SK-N-SH treated with all-trans-retinoic acid at 6 μM for 48 hours (cell line): ENCODE measurements at regions not wholly inside any gene's neighbourhood (a gene's known extent, or its start where the extent isn't known, plus 50 kb on each side); places are given as distances from the start of the nearest gene placed in this dataset.

Experiments used
- CREB5 ChIP-seq: fragments of 250-450 bp; sonication (Bioruptor Pico); IDR thresholded peaks from 2 replicates; pipeline ENCODE4 v1.5.1; 2020; ENCODE audit warnings: low read depth, mild to moderate bottlenecking, moderate library complexity
- ESRRG ChIP-seq: fragments of 250-450 bp; sonication (Bioruptor Pico); IDR thresholded peaks from 2 replicates; pipeline ENCODE4 v1.6.1; 2021; ENCODE audit warnings: mild to moderate bottlenecking
- ISL1 ChIP-seq: fragments of 250-450 bp; sonication (Bioruptor Pico); IDR thresholded peaks from 2 replicates; pipeline ENCODE4 v2.1.2; 2022; ENCODE audit warnings: mild to moderate bottlenecking, moderate library complexity
- PATZ1 ChIP-seq: fragments of 250-450 bp; sonication (Bioruptor Pico); IDR thresholded peaks from 2 replicates; pipeline ENCODE4 v1.8.0; 2020; ENCODE audit warnings: mild to moderate bottlenecking, moderate library complexity, borderline replicate concordance
- TOX ChIP-seq: fragments of 250-450 bp; sonication (Bioruptor Pico); IDR thresholded peaks from 2 replicates; pipeline ENCODE4 v1.8.0; 2021; ENCODE audit warnings: mild to moderate bottlenecking, moderate library complexity, borderline replicate concordance
- ZFP30 ChIP-seq: fragments of 450-650 bp; formaldehyde crosslinking; IDR thresholded peaks from 2 replicates; pipeline ENCODE4 v1.5.0; 2022; ENCODE audit warnings: mild to moderate bottlenecking, moderate library complexity
- ZNF565 ChIP-seq: fragments of 450-650 bp; formaldehyde crosslinking; conservative IDR thresholded peaks from 2 replicates; pipeline ENCODE4 v1.5.0; 2020; ENCODE audit warnings: low read depth, mild to moderate bottlenecking, moderate library complexity

- TF ChIP-seq PATZ1 (CRISPR knock-in tag) (no peak), ZFP30 (CRISPR knock-in tag) (no peak), ISL1 (CRISPR knock-in tag) (no peak), ZNF565 (CRISPR knock-in tag) (no peak), TOX (no peak), CREB5 (CRISPR knock-in tag) (no peak), ESRRG (CRISPR knock-in tag) (no peak)
Measured at GRCh38 chr3:74287557-74287956, 326.9 kb downstream of the CNTN3 start.
